T-helper 2 cell treated with Interferon-gamma antibody and Interleukin-4, amounts not matched to agents 100 ng/mL and 5 ng/mL, for 36 hours (primary cell): ENCODE measurements at regions not wholly inside any gene's neighbourhood (a gene's known extent, or its start where the extent isn't known, plus 50 kb on each side); places are given as distances from the start of the nearest gene placed in this dataset.

Source experiments
- intact Hi-C: fragments of 100-400 bp; cut with micrococcal nuclease; formaldehyde crosslinking; loops from one replicate; pipeline ENCODE4 v1.15.1; 2023

DNA sequence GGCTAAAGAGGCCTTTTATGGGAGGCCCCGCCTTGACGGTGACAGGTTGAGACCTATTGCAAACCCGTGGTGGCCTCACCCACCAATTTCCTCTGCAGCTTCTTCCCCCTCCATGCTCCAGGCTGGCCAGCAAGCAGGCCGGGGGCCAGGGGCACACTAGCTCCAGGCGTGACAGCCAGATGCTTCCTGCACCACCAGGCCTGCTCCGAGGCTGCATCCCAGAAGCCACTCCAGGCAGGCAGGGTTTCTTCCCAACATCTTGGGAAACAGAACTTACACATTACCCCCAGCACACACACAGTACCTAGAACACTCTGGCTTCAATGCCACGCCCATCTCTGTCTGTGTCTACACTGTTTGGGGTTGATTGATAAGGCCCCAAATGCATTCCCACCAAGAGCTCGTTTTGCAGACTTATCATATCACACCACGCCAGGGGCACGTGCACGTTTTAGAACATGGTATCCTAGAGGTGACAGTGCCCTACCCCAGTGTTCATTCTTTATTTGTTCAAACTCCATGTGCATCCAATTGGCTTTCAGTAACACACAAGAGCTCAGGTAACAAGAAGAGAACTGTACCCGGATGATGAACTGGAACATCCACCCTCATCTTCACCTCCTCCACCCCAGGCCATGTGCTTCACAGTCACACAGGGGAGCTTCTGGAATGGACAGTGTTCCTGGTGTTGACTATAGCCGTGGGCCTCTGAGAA is 221.4 kb upstream of the RREB1 start:
- intact Hi-C loops, result no loop called here

DNA sequence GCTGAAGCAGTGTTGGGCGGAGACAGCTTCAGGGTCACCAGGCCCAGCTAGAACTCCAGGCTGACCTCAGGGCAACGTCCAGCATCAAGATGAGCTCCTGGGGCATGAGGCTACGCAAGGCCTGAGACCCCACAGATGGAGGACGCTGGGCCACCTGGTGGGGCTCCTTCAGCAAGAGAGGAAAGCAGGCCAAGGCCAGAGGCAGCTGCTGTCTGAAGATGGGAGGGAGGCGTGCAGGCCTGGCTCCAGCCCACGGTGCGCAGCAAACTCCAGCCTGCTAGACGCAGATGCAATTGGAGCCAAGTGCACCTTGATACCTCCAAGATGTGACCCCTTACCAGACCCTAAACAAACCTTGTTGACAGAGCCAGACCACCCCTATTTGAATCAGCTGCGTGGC is 220.9 kb upstream of the RREB1 start:
- intact Hi-C loops, result no loop called here

DNA sequence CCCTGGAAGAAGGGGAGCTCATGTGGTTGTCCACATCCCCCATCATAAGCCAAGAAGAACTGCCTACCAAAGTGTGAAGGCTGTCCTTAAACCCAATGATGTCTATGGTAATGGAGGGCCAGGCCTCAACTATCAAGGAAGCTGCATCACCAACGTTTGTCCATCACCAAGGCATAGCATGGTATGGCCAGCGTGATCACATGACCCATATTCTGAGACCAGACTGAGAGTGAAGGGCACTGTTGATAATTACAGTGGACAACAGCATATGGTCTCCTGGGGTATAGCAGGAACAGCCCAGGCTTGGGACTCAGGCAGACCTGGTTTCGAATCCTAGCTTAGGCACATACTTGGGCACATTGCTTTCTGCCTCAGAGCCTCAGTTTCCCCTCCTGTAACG is 218.2 kb upstream of the RREB1 start:
- intact Hi-C loops, result no loop called here

DNA sequence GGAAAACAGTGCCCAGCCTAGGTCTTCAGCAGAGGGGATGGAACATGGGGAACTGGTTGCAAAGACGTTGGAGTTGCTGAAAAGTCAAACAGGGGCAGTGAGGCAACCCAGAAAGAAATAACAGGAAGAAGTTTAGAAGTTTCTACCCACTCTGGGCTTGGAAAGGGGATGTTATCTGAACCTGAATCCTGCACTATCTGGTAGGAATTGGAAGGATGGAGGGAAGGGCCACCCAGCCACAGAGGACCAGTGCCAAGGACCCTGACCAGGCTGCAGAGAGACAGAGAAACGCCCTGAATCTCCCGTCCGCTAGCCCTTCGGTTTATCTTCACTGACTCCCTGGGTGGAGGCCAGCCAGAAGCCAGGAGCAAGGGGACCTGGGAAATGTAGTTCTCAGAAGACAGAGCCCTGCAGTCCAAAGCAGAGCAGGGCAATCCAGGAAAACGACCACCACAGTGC is 217.3 kb upstream of the RREB1 start:
- intact Hi-C loops, result no loop called here

DNA sequence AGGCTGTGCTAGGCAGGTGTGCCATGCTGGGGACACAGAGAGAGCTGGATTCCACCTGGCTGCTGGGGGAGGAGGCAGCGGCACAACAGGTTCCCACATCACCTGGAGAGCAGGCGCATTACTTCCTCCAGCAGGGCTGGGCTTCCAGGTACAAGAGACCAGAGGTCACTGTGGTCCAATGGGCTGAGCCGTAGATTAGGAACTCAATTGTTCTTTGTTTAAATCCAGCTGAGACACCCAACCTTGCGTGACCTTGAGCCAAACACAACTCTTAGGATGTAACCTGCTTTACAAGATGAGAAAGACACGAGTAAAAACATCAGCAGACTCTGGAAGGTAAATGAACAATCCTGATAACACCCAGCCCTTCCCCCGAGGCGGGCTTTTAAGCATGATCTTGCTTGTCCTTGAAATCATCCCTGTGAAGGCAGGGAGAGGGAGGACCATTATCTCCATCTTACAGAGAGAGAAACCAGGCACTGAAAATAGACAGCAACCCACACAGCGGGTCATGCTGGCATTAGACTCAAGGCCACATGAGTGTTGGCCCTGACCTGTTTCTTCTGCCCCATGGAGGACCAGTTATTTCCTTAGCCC is 216.5 kb upstream of the RREB1 start:
- intact Hi-C loops, result no loop called here

DNA sequence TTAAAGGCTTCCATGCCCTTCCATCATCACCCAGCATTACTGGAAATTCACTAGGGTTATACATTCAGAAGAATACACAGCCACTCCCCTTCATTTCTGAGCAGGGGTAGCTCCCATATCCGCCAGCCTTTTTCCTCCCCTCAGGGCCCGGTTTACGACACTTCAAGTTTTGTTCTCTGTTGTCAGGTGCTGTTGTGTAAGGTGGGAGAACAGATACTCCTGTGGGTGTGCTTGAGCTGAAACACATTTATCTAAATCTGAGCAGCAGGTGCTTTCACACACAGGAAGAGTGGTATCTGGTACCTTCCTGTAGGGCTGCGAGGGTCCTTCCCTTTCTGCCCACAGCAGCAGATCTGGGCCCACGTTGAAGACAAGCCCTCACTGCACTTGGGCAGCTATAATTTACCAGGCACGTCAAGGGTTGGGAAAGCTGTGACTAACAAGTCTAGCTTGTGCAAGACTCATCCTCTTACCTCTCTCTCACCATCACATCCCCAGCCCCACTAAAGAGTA is 215.8 kb upstream of the RREB1 start:
- intact Hi-C loops, result no loop called here

DNA sequence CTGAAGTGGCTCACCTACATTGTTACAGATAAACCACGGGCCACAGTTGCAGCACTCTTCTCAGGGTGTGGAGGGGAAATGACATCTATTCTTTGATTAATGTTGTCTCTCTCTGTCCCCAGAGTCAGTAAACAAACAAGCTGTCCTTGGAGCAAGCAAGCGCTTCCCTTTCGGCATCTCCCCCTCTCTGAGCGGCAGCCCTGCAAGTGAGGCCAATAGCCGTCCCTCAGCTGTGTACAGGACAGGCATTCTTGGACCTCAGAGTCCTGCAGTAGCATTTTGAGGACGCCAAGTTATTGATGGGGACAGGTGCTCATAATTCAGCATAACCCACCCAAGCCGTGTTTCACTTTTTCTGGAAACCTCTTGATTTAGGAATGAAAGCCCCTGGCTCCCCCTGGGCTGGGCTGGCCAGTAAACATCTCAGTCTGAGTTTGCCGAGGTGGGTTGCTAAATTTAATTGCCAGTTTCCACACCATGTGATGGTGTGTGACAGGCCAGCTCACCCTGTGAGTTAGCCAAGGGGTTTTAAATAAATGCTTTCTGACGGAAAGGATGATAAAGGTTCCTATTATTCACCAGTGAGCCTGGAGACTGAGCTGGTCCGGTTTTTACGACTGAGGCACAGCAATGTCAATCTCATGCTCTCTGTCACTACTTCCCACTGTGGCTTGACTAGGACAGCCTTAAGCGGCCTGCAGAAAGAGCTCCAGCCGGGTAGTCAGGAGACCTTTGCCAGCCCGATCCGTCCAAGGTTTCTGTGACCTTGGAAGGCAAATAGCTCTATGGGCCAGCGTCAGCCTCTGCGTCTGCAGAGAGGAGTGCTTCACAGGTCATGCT is 214.8 kb upstream of the RREB1 start:
- intact Hi-C loops, result no loop called here

DNA sequence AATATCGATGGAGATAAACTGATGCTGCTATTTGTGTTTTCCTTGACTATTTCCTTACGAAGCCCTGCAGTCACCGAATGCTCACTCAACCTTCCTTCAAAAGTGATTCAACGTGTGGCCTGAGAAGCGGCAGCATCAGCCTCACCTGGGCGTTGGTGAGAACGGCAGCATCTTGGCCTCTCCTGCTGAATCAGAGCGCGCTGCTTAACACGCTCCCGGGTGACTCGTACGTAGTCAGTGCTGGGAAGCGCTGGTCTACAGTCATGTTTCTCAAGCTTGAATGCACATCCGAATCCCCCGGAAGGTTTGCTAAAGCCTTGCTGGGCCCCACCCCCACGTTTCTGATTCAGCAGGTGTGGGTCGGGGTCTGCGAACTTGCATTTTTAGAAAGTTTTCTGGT is 214.1 kb upstream of the RREB1 start:
- intact Hi-C loops, result no loop called here

DNA sequence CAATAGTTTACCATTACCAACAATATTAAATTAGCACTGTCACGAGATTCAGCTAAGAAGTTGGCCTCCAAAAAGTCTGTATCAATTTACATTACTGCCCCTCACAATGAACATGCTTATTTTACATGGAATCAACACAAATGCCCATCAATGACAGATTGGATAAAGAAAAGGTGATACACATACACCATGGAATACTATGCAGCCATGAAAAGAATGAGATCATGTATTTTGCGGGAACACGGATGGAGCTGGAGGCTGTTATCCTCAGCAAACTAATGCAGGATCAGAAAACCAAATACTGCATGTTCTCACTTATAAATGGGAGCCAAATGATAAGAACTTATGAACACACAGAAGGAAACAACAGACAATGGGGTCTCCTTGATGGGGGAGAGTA is 211.8 kb upstream of the RREB1 start:
- intact Hi-C loops, result no loop called here

DNA sequence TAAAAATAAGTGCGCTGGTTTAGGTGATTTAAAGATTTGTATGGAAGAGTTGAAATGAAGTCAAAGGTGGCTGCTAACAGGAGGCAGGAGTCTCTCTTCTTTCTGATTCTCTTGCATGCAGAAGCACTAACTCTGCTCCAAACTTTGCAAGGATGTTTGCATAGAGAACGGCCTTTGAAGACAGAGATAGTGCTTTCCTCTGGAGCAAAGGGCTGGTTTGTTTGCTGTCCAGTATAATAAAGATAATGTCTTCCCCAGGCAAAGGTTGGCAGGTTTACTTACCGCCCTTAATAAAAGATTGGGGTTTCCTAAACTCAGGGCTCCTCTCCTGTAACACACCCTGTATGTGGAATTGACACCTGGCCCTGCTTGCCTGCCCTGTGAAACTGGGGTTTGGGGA is 210.6 kb upstream of the RREB1 start:
- intact Hi-C loops, result no loop called here

DNA sequence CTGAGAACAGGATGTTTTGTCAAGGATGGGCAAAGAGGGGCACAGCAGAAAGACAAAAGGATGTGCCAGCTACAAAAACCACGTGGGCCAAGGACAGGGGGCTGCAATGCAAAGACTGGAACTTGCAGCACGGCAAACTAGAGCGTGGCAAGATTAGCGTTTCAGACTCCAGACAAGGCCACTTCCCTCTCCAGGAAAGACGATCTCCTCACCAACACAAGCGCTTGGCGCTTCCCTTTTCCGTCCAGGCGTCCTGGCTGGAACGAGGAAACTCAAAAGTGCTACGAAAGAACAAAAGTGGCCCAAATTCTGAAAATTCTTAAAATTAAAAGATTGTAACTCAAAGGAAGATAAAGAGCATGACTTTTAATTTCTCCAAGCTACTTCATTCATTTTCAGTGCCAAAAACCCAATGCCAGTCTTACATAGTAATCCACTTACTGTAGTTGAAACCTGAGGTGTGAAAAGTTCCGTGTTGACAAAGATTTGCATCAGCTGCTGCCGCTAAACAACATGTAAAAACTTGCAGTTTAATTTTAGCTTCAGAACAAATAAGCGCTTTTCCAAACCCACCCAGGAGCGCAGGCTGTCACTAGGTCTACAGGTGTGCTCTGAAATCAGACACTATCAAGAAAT is 207.1 kb upstream of the RREB1 start:
- intact Hi-C loops, result no loop called here

DNA sequence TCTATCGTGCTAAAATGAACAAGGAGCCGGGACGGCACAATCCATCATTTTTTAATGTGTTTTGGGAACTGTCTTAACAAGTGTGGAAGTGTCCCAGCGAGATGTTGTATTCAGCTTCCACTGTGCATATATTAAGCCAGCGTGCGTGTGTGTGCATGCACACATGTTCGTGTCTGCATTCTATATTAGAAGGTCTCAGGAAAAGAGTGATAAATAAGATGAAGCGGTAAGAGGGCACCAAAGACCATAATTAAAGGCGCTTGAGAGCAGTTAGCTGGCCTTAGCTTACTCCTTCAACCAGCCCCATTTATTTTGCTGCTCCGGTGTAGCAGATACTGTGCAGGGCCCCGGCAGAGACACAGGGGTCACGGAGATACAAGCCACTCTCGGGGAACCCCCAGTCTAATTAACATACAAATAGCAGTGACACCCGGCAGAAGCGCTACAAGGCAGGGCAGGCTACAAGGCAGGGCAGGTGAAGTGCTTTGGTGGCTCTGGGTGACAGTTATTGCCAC is 206.5 kb upstream of the RREB1 start:
- intact Hi-C loops, result no loop called here

DNA sequence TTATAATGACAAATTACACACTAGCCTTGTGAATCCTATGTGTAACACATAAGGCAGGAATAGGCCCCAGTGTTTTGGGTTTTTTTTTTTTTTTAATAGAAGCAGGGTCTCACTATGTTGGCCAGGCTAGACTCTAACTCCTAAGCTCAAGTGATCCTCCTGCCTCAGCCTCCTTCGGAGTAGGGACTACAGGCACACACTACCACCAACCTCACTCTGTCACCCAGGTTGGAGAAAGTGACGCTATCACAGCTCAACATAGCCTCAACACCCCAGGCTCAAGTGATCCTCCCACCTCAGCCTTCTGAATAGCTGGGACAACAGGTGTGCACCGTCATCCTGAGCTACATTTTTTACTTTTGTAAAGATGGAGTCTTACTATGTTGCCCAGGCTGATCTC is 205.8 kb upstream of the RREB1 start:
- intact Hi-C loops, result no loop called here

DNA sequence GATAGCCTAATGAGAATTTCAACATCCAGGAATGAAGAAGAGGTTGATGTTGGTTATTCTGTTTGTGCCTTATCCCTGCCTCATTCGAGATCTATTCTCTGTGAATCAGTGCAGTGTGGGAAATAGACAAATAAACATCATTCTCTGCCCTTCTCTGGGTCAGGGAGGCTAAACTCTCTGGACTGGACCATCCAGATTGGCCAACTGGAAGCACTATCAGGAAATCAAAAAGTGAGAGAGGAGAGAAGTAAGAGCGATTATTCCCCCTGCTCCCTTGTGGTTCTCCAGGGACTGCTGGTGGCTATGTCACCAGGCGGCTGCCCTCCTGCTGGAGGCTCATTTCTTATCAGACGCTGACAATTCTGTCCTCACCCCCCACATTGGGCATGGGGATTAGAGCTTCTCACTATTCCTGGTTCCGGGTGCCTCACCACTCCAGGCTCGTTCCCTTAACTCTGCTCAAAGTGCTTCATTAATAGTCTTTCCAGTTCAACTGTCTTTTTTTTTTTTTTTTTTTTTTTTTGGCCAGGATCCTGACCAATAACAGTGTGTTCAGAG is 201.7 kb upstream of the RREB1 start:
- intact Hi-C loops, result no loop called here

DNA sequence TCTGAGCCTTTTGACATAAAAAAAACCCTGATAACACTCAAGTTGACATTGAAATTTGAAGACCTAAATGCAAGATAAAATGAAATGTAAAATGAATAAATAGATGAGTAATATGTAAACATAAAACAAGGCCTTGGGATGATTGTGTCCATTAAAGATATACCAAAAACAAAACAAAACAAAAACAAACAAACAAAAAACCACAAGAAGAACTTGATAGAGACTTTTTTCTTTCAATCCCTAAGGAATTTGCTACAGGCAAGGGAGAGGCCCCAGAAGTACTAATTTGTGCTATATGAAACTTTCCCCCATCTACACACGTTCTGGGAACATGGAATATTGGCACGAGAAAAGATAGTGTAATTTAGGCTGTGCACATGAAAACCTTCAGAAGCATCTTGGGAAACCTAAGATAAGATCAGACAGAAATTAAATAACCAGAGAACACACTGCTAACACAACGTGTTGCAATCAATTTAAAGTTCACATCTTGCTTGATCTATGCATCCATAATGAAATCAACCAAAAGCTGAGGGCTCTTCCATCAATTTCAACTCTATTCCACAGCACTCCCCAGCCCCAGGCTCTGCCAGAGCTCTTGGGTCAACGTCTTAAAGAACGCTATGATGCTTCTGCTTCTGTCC is 201.1 kb upstream of the RREB1 start:
- intact Hi-C loops, result no loop called here

DNA sequence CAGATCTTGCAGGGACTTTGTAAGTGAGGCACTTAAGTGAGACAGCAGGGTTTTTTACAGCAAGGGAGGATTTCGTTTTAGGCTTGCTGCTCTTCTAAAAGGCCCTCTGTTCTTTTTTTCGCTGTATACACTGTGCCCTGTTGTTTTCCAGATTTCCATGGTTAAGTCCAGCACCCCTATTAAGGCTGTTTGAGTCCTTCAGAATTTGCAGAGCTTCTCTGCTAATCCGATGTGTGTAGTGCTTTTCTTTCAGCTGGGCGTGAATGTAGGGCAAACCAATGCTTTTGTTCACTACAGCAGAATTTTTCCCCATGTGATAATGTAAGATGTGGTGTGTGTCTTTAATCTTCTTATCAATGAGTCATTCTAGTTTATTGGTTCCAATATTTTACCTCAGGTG is 200.5 kb upstream of the RREB1 start:
- intact Hi-C loops, result no loop called here

DNA sequence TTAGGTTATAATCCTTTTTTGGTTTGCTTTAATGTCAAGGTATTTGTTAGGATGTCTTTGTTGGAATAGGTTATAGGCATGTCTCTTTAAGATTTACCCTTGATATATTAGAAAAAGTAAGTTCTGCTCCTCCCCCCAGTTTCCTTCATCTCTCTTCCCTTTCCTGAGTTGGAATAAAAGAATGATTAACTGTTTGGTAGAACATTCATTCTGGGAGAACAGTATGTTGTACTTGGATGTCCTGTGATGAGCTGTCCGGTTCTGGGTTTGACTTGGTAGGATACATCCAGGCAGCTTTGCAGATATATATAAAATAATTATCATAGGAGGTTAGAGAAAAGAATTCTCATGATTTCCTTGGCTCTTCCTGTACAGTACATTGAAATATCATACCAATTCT is 199.6 kb upstream of the RREB1 start:
- intact Hi-C loops, result no loop called here

DNA sequence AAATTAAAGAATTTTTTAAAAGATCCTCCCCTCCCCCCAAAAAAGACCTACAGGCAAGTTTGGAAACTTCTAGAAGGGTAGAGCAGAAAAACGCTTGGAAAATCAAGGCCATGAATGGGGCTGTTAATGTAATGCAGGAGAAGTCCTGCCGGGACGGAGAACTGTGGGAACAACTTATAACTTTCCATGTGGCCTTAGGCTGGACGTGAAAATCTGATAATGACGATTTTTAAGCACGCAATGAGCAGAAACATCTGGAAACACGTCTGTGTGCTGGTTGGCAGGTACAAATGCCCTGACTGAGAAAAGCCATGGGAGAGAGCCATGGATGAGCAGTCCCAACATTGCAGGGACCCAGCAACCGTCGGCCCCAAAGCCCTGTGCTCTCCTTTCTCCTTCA is 198.7 kb upstream of the RREB1 start:
- intact Hi-C loops, result no loop called here

DNA sequence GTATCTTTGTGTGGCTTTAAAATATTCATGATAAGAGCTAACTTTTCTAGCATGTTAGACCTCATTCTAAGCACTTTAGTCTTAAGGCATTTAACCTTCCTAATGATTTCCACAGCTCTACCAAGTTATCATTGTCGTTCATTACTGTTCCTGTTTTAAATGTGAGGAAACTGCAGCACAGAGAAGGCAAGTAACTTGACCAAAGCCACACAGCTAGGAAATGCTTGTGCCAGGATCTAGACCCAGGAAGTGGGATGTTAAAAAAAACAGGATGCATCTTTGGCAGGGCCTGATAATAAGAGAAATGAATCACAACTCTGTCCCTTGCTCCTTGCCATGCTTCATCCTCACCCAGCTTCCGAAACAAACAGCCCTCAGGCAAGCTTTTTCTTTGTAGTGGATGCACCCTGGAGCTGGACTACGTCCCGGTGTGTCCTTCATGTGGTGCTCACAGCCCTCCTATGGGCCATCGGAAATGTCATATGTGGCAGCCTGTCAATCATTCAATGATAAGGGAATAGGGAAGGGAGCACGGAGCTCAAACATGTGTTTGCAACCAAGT is 196.9 kb upstream of the RREB1 start:
- intact Hi-C loops, result no loop called here

DNA sequence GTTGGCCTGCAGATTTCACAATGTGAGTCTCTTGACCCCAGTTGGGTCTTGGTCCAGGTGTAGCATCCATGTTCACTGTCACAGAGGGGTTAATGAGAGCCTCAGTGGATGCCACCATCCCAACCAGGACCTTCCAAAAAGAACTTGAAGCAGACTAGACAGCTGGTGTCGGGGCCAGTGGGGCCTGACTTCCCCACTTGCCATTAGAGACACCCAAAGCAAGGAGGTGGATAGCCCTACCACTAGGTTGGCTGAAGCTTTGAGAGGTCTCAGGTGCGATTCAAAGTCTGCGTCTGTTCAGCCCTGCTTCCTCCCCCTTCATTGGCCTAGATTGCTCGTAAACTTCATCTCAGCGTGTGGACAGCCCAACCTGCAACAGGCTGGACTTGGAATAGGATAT is 196.4 kb upstream of the RREB1 start:
- intact Hi-C loops, result no loop called here
